Hepatocyte (in vitro differentiated cells): ENCODE measurements at regions not wholly inside any gene's neighbourhood (a gene's known extent, or its start where the extent isn't known, plus 50 kb on each side); places are given as distances from the start of the nearest gene placed in this dataset.

Experiments used
- EZH2 ChIP-seq: fragments of 200-600 bp; sonication (generic); IDR thresholded peaks from 2 replicates; pipeline ENCODE4 v1.6.1; 2016; ENCODE audit warnings: antibody characterized with exemption, mild to moderate bottlenecking, borderline replicate concordance
- EZH2phosphoT487 ChIP-seq: fragments of 200-600 bp; sonication (generic); IDR thresholded peaks from one replicate; pipeline ENCODE4 v1.6.1; 2018; ENCODE audit warnings: antibody characterized with exemption, mild to moderate bottlenecking, low read depth, moderate library complexity; ENCODE audit not compliant: unreplicated experiment, severe bottlenecking
- TF ChIP-seq, protein P1 (sequence below): fragments of 200-600 bp; sonication (generic); IDR thresholded peaks from 2 replicates; pipeline ENCODE4 v1.5.1; 2016; ENCODE audit warnings: antibody characterized with exemption, mild to moderate bottlenecking; ENCODE audit not compliant: poor library complexity

DNA sequence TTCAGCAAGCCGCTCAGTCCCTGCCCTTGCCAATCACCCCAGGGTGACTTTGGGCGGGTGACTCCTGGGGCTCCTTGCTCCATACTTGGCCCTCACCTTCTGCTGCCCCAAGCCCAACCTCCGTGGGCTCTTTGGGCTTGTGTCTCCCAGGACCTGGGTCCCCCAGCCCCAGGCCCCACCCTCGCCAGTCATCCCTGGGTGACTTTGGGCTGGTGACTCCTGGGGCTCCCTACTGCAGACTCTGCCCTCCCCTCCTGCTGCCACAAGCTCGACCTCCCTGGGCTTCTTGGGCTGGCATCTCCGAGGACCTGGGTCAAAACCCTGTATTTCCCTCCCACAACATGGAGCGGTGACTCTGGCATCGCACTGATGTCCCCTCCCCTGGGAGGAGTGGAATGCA is 151.5 kb downstream of the GOLGA6L4 start:
- TF ChIP-seq, protein P1, sequence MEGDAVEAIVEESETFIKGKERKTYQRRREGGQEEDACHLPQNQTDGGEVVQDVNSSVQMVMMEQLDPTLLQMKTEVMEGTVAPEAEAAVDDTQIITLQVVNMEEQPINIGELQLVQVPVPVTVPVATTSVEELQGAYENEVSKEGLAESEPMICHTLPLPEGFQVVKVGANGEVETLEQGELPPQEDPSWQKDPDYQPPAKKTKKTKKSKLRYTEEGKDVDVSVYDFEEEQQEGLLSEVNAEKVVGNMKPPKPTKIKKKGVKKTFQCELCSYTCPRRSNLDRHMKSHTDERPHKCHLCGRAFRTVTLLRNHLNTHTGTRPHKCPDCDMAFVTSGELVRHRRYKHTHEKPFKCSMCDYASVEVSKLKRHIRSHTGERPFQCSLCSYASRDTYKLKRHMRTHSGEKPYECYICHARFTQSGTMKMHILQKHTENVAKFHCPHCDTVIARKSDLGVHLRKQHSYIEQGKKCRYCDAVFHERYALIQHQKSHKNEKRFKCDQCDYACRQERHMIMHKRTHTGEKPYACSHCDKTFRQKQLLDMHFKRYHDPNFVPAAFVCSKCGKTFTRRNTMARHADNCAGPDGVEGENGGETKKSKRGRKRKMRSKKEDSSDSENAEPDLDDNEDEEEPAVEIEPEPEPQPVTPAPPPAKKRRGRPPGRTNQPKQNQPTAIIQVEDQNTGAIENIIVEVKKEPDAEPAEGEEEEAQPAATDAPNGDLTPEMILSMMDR, result no peak
- TF ChIP-seq EZH2phosphoT487, result no peak
- TF ChIP-seq EZH2, result no peak
